HG03196 (cell line): ENCODE measurements at regions not wholly inside any gene's neighbourhood (a gene's known extent, or its start where the extent isn't known, plus 50 kb on each side); places are given as distances from the start of the nearest gene placed in this dataset.

ENCODE experiments used
- ATAC-seq: cut with Tn5 transposase; IDR thresholded peaks from one replicate; pipeline ENCODE4 v1.9.1; 2021; ENCODE audit not compliant: unreplicated experiment

DNA sequence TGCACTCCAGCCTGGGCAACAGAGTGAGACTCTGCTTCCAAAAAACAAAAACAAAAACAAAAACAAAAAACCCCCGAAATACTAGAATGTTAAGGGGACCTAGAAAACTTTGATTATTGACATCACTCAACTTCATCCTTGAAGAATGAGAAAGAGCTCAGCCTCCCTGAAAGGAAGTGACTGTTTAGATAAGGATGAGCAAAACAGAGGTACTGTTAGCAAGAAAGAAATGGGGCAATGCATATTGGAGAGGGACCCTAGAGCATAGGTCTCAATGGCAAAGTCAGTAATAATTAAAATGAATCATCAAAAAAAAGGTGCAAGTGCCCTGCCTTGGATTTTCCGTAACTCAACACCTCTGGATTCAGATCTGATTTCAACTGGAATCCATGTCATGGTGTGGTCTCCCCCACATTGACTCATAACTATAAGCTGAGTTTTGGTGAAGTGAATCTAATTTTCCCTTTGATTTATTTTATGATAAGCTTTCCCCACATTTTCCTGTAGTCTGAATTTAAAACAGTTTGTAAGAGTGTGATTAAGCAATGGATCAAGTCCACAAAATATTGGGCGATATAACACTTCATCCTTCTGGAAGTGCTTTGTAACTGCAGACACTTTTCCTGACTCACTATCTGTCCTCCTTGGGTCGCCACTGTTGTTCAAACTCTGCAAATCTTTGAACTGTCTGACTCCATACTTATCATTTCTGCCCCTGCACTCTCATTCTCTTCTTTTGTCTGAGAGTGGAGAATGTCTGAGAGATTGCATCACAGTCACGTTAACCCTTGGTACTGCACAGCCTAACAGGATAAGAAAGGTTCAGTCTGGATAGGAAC, 224.8 kb upstream of the LYZL1 start:
- no peak for ATAC-seq

- ATAC-seq = no peak
Observed at GRCh38 chr10:29064680-29065079, 224.2 kb upstream of the LYZL1 start.

GRCh38 chr10:29067161-29067560, 221.7 kb upstream of the LYZL1 start:
- no peak for ATAC-seq

DNA sequence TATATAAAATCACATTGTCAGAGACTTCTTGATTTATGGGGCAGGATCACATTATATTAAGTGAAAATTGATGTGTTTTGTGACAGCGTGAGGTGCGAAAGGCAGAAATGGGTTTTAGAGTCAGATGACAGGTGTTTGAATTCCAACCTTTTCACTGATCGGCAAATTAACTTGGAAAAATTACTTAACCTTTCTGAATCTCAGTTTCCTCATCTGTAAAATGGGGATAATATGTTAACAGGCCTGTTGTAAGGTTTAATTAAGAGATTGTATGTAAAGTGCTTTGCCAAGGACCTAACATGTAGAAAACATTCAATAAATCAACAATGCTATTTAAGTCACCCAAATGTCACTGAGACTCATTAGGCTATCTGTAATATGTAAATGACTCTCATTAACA, 221.2 kb upstream of the LYZL1 start:
- no peak for ATAC-seq

- no peak for ATAC-seq
Observed at GRCh38 chr10:29068302-29068701, 220.6 kb upstream of the LYZL1 start.

DNA sequence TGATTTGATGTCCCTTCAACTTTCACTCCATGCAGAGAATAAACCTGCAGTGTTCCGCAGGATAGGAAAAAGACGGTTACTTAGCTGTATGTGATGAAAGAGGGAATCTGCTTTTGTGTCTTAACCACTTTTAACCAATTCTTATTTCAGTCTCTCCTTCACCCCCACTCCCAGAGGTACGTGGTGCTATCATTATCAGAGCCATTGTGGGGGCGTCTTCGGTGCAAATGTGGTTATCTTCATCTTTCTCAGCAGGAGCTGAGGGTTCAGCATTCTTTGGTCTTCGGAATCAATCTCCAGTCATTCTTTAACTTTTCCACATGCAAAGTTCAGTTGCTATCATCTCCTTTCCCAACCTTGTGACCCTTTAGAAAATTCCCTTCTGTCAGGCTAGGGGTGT, 219.9 kb upstream of the LYZL1 start:
- no peak for ATAC-seq

DNA sequence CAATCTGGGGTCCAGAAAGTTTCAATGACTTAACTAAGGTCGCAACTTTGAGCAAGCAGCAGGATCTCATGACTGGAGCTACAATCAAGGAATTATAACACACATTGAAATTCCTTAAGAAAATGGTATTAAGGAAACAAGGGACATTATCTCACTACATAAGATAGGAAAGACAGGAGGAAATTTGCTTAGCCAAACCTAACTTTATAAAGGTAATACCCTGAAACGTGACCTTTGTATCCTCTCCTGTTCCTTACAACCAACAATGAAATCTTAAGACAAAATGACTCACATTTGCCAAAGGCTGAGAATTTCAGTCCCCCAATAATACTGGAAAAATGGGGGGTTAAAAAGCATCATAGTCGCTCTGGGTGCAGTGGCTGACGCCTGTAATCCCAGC, 218.9 kb upstream of the LYZL1 start:
- no peak for ATAC-seq

GRCh38 chr10:29078919-29079318, 210.0 kb upstream of the LYZL1 start:
- no peak for ATAC-seq

GRCh38 chr10:29081231-29081630, 207.6 kb upstream of the LYZL1 start:
- ATAC-seq = no peak

- no peak for ATAC-seq
Observed at GRCh38 chr10:29081951-29082685, 206.8 kb upstream of the LYZL1 start.

DNA sequence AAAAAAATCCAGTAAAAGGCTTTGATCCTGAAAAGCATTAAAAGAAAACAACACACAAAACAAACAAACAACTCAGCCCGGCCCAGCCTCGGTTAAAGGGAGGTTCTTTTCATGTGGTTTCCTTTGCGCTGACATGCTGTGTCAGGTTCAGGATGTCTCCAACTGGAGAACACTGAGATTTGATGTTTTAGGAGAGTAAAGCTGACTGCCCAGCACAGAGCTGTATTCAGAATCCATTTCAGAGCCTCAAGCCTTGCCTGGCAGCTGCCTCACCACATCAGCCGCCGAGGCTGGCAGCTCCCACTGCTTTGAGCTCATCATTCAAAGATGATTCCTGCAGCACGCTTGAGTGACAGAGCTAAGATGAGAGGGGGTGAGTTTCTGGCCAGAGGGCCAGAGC, 205.8 kb upstream of the LYZL1 start:
- ATAC-seq = no peak

GRCh38 chr10:29084681-29085307, 204.1 kb upstream of the LYZL1 start:
- no peak for ATAC-seq

DNA sequence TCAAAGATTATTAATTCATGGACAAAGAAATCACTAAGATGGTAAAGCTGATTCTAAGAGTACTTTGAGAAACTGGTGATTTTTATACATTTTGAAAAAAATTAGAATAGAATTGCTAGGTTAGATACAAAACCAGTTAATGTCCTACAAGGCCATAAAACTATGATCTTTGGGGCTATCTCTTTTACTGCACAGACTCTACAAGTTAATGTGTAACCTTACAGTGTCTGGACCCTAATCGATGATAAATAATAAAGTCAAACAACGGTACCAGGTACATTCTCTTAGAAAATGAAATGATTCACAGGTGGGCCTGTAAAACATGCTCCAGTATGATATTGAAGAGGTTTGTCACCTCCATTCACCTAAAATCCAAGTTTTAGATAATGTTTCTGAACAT, 199.8 kb upstream of the LYZL1 start:
- no peak for ATAC-seq

- ATAC-seq = no peak
Observed at GRCh38 chr10:29096303-29096824, 192.5 kb upstream of the LYZL1 start.

DNA sequence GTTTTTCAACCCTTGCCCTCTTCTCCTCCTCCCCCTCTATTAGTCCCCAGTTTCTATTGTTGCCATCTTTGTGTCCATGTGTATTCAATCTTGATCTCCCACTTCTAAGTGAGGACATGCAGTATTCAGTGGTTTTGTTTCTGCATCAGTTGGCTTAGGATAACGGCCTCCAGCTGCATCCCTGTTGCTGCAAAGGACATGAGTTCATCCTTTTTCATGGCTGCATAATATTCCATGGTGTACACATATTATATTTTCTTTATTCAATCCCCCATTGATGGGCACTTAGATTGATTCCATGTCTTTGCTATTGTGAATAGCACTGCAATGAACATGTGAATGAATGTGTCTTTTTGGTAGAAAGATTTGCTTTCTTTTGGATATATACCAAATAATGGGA, 190.4 kb upstream of the LYZL1 start:
- ATAC-seq = no peak

- ATAC-seq = no peak
Observed at GRCh38 chr10:29099001-29099400, 189.9 kb upstream of the LYZL1 start.

DNA sequence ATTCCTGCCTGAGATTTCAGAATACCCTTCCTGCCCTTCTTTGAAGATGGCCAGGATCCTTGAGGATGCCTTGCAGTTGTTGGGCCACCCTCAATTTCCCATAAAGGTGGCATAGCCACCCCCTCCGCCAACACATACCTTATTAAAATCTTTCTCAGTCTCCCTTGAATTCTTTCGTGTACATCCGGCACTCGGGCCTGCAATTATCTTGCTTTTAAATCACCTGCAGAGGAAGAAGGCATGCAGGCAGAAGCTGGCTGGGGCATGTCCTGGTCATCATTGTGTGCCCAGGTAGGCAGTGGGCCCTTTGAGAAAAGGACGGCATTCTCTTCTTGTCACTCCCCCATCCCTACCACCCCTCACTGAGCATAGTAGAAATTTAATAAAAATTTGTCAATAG, 189.5 kb upstream of the LYZL1 start:
- no peak for ATAC-seq

DNA sequence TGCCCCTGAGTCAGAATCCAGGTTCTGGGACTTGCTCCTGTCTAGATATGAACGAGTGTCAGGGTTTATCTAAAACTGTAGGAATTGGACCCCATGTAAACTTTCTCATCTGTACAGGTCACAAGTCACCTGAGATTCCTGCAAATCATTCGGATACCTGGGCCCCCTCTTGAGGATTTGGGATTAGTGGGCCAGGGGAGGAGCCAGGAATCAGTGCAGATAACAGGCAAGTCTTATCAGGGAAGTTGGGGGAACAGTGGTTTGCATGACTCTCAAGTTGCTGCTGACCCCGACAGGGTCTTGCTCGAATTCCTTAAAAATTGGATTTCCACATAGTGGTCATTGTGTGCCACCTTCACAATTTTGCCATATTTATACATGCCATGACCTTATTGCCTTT, 188.4 kb upstream of the LYZL1 start:
- no peak for ATAC-seq

DNA sequence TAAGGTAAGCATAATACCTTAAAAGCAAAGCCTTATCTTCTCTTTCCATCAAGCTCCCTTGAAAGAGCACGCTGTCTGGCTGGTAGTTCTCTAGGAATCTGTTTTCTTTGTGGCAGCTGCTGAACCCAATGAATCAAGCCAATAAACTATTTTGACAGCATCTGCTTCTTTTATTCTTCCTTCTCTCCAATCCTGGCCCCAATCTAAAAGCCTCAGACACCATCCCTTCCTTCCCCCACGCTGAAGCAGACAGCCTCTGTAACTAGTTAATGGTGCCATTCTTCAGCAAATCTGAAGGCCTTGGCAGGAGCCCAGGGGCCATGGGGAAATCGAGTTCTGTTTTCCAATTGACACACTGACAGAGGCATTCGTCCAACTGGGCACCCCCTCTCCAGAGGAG, 186.6 kb upstream of the LYZL1 start:
- no peak for ATAC-seq

DNA sequence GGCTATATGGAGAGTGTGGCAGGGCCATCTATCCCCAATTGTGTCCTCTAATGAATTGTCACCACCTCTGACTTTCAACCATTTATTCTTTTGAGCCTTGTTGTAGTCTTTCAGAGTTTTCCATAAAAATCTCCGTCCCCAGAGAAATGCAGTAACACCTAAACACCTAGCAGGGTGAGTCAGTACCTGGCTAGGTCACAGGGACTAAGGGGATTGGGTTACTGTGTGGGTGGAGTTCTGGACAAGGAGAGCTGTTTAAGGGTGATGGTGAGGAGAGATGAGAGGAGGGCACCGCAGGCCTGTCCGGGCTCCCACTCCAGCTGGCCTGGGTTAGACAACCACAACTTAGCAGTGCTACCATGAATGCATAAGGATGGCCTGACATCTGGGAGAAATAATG, 186.2 kb upstream of the LYZL1 start:
- ATAC-seq = no peak

- no peak for ATAC-seq
Observed at GRCh38 chr10:29104661-29105399, 184.0 kb upstream of the LYZL1 start.
